ENCODE measurements at regions not wholly inside any gene's neighbourhood (a gene's known extent, or its start where the extent isn't known, plus 50 kb on each side); places are given as distances from the start of the nearest gene placed in this dataset.

DNA sequence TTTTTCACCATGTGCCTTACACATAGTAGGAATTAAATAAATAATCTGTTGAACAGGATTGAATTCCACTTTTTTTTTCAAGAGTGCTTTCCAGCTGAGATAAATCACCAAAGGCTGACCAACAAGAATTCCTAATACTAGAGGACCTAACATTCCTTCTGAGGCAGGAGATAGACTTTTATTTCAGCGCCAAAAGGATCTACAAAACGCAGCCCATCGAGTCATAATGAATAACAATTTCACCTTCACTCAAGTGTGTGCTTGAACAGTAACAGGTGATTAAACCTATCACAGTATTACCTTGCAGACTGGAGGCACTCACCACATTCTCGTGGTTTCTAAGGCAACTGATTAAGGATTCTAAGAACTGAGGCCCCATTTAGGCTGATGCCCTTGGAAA, 224.3 kb upstream of the ATP2B1 start:
- DNase-seq (ENCODE audit: low spot score), result no peak

DNA sequence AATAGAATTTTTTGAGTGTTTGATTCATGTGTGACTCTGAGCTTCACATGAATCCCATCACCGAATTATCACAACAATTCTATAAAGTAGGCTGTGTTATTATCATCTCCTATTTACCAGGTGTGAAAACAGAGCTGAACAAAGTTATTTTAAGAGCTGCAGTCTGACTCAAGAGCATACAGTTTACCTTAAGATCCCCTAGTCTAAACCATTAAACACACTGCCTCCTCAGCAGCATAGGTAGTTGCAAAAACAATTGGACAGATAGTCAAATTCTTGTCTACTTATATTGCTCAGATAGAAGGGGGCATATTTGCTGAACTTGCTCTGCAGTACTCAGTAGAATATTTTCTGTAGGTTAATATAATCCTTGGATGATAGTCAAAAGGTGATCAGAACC, 219.8 kb upstream of the ATP2B1 start:
- no peak for DNase-seq (ENCODE audit: low spot score)

DNA sequence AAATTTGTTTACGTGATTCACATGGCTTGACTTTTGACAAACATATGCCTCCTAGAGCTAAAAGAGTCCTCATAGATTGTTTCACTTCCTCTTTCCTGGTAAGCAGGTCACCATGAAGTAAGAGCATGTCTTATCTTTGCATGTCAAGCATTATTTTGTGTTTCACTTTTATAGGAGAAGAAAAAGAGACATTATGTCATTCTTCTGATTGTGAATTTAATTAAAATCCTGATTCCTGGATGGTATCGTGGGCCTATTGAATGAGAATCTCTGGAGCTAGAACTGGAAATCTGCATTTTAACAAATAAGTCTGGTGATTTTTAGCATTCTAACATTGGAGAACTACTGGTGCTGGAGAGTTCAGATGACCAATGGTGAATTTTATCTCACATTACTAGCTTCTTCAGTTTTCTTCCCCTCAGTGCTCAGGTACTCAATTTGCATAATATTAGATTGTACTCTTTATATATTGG, 218.6 kb upstream of the ATP2B1 start:
- no peak for DNase-seq (ENCODE audit: low spot score)

DNA sequence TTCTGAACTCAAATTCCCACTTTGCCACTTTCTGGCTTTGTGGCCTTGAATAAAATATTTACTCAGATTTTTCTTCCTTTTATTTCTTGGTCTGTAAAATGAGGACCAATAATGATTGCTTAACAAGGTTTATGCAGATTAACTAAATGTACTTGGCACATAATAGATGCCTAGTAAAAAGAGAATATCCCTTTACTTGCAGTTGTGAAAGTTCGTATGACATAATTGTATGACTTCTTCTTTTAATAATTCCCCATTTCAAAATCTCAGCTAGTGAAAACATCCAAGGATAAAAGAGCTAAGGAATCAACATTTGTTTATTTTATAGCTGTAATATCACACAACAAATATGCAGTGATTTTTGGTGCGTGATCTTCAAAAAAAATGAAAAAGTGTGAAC, 215.6 kb upstream of the ATP2B1 start:
- no peak for DNase-seq (ENCODE audit: low spot score)

DNA sequence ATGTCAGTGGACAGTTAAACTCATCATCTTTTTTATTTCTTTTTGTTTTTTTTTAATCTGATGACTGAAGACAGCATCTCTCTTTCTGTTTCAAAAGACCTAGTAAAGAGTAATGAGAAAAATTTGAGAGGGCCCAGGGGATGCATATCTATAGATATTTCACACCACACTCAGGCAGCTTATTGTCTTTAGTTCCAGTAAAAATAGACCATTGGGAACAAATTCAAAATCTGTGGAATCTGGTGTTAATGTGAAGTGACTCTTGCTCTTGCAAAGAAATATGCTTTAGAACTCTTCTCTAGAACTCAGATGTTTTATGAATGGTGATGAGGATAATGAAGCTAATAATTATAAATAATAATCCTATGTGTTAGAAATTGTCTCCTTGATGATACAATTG, 214.5 kb upstream of the ATP2B1 start:
- DNase-seq (ENCODE audit: low spot score), result no peak

DNA sequence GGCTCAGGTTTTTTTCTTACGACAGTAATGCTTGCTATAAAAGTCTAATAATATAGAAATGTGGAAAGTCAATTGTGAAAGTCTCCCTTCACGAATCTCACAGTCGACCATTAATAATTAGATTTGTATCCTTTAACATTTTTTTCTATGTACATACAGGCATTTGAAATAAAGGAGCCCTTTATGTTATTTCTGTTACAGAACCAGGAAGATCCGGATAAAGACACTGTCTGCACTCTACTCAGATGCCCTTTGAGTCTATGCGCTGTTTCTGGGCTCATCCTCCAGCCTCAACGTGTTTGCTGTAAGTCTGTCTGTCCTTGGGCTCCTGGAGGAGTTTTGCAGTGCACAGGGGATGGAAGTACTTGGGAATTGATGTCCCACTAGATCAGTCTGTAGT, 212.2 kb upstream of the ATP2B1 start:
- no peak for DNase-seq (ENCODE audit: low spot score)

DNA sequence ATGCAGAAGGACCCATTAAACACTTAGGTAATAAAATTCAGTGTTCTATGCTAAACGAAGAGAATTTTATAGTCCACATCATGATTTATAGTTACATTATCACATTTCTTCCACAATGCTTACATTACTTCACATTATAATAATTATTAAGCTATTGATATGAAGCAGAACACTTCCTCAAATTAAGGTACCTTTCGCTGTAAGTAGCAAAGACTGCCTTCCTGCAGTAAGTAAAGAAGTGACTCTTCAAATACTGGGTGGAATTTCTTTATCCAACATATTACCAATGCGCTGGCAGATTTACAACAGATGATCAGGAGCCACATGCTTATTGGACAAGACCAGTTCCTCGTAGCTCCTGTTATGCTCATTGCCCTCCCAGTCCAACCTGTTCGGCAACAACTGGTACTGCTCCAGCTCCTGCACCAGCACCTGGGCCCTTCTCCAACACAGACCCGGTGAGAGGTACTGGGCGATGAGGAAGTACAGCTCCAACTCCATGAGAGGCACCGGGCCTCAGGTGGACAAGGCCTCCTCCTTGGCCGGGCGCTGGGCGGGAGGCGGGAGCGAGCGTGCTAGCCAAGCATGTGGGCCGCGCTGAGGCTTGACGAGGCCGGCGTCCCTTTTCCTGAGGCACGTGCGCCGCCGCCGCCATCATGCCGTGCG, 210.7 kb upstream of the ATP2B1 start:
- DNase-seq (ENCODE audit: low spot score), result peak; percentile 94

DNA sequence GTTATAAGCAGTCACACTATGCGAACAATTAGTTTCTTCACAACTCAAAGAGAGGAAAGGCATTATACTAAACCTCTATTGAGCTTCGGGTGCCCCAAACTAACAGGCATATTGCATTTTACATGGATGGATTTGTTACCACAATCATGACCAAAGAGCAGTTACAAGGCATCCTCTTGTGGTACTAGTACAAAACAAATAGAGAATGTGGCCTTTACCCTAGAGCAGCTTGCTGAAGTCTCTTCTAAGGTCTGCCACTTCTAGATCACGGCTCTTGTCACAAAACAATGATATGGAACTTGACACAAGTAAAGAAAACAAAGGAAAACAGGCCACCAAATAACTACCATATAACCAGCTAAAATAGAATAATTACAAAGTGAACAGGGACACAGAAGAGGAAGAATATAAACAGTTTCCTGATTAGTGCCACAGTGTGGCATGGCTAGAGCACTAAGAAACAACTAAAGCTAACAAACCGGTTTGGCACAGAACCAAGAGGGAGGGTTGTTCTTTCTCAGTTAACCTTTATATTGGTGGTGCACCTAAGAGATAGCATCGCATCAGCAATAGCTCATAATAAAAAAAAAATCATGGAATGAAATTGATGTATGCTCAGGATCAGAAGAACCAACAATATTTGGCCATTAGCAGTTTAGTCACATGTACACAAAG, 209.7 kb upstream of the ATP2B1 start:
- DNase-seq (ENCODE audit: low spot score), result peak; percentile 98

DNA sequence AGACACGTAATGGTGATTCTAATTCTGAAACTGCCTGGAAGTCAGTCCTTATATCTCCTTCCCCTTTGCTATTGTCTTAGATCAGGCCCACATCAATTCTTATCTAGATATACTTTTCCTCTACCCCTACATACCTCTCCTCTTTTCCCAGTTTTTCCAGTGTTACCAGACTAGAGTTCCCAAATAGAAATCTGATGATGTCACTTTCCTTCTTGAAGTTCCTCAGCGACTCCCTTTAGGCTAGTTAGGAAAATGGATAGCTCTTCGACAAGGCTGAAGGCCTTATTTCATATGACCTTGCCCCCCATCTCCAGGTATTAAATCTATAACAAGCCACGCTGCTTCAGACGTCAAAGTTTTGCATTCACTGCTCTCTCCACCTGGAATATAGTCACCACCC, 201.1 kb upstream of the ATP2B1 start:
- no peak for DNase-seq (ENCODE audit: low spot score)

DNA sequence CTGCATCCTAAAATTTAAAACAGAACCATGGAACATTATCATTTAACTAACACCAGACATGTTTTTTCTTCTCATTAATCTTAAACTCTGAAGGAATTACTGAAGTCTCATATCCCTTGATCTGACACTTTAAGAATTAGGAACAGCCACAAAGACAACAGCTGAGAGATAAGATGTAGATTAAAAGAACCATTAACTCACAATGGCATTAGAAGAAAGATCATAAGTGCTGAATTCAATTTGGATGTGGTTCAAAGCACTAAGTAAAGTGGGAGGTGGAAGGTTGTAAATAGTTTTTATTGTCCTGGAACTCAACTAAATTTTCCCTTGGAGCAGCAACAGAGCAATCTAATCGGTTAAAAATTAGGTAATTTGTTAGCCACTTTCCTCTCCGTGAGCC, 199.0 kb upstream of the ATP2B1 start:
- DNase-seq (ENCODE audit: low spot score), result peak; percentile 9

DNA sequence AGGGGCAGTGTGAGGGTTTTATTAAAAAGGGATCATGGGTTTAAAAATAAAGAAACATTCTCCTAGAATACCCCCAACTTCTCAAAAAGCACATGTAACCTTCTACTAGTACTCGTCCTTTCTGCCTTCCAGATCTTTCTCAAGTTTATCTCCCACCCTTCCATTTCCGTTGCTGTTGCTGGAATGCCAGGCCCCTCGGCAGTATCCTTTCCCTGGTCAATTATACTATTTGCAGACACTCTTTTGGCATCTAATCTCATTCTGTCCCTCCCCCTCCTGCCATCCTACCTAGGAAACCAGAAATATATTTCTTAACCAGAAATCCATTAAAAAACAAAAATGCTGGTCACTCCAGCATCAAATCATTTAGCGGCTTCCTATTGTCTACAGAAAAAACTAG, 198.2 kb upstream of the ATP2B1 start:
- no peak for DNase-seq (ENCODE audit: low spot score)

DNA sequence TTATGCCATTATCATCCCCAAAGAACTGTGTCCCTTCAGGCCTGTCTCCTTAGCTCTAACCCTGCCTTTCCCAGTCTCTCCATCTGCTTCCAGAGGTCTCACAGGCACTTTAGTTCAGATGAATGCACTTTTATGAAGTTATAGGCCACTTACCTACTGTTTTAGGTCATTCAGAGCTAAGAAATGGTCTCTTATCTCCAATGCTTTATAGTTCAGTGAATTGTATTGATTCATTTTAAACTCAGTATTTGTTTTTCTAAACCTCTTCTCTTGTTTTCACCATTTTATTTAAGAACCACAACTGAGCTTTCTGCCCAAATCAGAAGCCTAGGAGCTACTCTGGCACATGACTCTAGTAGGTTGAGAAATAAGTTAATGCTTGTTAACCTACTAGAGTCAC, 197.5 kb upstream of the ATP2B1 start:
- DNase-seq (ENCODE audit: low spot score), result no peak

DNA sequence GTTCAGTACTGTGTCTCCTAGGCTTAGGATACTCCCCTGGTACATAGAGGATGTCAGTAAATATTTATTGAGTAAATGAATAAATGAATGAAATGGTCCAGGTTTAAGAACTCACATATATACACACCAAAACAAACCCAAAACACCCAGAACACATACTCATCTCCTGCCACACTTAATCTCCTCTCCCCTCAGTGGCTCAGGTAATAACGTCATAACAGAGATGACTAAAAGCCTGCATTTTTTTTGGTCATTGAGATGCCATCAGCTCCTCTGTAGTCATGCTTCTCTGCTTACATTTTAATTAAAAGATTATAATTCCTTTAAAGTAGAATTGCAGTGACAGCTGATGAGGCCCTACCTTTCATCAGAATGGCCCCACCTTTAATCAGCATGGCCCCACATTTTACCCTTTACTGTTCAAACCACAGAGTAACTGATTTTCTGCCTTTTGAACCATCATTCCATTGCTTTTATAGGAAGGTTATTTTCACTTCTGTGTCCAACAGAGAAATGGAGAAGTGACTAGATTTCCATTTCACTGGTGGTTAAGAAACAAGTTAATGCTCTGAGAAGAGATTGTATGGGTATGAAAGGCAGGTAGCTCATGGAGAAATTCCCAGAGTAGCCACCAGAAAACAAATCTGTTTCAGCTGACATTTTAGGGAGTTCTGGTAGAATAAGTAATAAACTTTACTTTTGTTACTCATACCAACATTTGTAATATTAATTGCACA, 193.4 kb upstream of the ATP2B1 start:
- no peak for DNase-seq (ENCODE audit: low spot score)

DNA sequence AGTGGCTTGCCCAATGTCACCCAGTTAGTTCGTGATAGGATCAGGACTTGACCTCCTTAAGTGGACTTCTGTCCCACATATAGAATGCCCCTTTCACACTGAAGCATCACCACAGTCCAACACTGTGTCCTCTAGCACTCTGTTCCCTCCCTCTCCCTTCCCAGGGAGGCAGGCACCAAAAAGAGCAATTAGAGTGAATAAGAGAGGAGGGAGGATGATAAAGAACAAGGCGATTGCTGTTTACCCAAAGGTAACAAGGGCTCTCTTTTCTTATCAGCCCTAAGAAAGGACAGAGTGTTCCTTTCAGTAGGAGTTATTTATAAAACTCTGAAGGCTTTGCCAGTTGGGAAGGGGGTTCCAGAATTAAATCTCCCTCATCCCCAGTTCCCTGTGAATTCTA, 192.7 kb upstream of the ATP2B1 start:
- no peak for DNase-seq (ENCODE audit: low spot score)

DNA sequence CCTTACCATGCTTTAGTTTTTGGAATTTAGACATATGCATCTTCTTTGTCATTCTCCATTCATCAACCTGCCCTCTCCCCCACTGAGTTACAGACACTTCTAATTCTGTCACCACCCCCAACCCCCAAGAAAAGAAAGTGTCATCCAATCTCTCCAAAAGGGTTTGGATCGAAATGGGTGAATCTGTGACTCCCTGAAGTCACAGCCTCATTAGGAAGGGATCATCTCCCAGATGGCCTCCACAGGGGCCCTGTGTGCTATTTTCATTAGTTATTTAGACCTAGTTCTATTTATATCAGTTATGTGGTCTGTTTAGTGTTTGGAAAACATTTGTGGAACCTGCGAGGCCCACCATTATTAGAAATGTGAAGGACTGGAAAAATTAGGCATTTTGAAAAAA, 191.0 kb upstream of the ATP2B1 start:
- no peak for DNase-seq (ENCODE audit: low spot score)

DNA sequence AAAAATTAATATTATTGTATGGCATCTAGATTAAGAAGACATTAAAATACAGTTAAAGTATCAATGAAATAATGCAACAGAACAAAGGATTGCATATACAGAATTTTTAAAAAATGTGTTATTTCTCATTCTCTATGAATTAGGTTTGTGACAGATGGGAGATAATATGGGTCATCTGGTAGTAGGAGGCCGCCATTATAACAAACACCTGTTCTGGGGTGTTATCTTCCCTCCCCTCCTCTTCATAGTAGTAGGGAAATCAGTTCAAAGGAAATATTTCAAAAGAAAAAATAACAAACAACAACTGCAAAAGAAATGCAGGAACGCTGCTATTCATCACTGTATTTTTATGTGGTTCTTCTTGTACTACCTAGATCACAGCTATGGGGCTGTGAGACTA, 187.0 kb upstream of the ATP2B1 start:
- no peak for DNase-seq (ENCODE audit: low spot score)

DNA sequence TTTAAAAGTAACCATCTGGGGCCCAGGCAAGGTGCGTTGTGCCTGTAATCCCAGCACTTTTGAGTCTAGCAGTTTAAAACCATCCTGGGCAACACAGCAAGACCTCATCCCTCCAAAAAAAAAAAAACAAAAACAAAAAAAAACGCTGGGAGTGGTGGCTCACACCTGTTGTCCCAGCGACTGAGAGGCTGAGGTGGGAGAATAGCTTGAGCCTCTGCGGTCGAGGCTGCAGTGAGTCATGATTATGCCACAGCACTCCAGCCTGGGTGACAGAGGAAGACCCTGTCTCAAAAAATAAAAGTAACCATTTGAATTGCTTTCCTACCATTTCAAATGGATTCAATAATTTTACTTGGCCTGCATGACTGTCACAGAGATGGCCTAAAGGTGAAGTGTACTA, 186.5 kb upstream of the ATP2B1 start:
- no peak for DNase-seq (ENCODE audit: low spot score)

DNA sequence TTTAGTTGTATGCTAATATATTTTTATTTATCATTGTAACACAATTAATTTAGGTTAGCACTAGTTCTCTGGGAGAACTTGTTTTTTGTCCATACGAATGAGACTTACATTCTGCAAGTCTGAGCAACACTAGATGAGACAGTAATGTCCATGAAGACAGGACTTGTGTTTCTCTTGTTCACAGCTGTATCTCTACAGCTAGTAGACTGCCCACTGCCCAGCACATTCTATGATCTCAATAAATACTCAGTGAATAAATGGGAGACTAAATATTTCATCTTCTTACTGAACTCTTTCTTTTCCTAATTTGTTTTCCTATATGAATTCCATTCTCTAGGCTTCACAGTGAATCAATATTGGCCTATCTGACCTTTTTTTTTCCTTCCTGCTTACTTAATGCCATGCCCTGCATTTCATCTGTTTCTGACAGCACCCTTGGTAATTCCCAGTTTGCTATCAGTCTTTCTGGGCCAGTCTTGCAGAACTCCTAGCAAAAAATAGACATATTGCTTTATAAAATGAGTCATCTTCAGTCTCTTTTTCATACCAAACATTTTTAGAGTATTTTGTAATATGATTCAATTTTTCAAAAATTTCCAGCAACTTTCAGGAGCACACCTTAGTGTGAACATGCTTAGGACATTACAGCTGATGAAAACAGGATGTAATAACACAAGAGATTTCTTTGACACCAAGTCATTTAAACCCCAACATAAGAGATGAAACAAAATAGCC, 185.5 kb upstream of the ATP2B1 start:
- no peak for DNase-seq (ENCODE audit: low spot score)

DNA sequence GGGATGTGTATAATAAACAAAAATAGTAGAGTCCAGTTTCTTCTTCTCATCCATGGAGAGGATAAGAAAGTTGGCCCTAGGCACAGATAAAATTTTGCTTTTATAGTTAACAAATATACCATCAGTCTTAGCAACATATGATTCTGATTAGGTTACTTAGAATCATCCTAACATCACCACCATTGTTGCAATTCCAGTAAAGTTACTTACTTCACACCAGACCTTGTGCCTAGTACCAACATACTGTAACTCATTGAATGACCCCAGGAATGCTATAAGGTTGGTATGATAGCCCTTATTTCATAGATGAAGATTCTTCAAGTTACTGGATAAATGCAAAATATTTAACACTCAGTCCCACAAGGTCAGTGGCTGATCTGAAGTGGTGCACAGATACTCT, 183.8 kb upstream of the ATP2B1 start:
- no peak for DNase-seq (ENCODE audit: low spot score)

DNA sequence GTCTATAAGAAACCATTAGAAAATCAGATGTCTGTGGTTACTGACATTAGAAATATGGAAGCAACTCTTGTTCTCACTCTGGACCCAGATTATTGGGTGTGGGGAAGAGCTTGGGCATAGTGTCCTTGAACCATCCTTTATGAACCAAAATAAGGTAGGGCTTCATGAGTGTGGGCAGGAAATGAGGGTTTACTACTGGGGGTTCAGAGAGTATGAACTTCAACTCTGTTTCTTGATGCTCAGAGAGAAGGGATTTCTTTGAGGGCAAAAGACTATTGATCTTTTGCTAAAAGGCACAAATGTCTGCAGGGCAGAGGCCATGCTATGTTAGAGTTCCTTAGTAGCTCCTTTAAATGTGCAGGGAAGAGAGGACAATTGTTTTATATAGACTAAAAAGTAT, 183.3 kb upstream of the ATP2B1 start:
- no peak for DNase-seq (ENCODE audit: low spot score)

DNA sequence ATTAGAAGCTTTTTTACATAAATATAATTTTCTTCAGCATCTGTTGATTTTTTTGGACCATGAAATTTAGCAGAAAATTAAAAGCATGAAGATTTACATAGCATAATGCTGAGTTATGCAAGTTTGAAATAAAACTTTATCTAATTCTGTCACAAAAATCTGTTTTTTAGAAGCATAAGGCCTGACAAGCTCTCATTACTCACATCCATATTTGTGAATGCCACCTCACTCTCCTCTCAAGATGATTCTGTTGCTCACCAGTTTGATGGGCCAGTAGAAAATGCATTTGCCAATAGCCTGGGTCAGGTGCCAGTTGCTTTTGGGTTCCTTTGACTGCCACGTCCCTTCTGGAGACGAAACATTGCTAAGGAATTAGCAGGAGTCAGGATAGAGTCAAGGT, 181.5 kb upstream of the ATP2B1 start:
- DNase-seq (ENCODE audit: low spot score), result no peak

DNA sequence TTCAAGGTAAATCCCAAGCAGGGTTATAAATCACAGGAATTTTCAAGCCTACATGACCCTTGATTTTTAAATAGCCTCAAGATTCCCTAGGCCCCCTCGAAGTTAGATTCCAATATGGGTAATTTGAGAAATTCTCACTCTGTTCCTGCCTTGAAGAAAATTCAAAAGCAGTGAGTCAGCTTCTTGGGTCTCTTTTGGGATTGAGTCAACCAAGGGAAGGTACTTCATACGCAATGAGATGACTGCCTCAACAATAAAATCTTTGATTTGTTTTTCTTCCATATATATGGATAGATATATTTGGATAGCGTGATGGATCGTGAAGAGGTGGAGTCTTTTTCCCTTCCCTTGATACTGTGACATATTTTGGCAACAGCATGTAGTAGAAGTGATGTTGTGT, 180.4 kb upstream of the ATP2B1 start:
- no peak for DNase-seq (ENCODE audit: low spot score)
